Fibroblast of skin of left biceps (primary cell): ENCODE measurements at regions not wholly inside any gene's neighbourhood (a gene's known extent, or its start where the extent isn't known, plus 50 kb on each side); places are given as distances from the start of the nearest gene placed in this dataset.
"Not testable (repeated sequence)": the region's sequence is repeated elsewhere in the genome, so short reads cannot be mapped to it uniquely, and the experiment has no call there.

Source experiments
- DNase-seq, 2 experiments: peaks; one replicate each; pipeline ENCODE4 v3.0.0-alpha.2; 2013; ENCODE audit warnings: low read depth in 2 of 2

- DNase-seq, result no peak
These were observed 1011.5 kb downstream of the PCDH19 start for GRCh38 chrX:99398545-99398944.

GRCh38 chrX:99397879-99398278, 1012.2 kb downstream of the PCDH19 start:
- DNase-seq, result no peak

GRCh38 chrX:99394456-99394855, 1015.6 kb downstream of the PCDH19 start:
- no peak for DNase-seq

- no peak for DNase-seq
These were observed 1025.3 kb downstream of the PCDH19 start for GRCh38 chrX:99384594-99385374.

GRCh38 chrX:99383786-99384185, 1026.3 kb downstream of the PCDH19 start:
- DNase-seq, result no peak

GRCh38 chrX:99371976-99372595, 1038.0 kb downstream of the PCDH19 start:
- no peak for DNase-seq

GRCh38 chrX:99353412-99353811, 1056.7 kb downstream of the PCDH19 start:
- no peak for DNase-seq

GRCh38 chrX:99348256-99348655, 1061.8 kb downstream of the PCDH19 start:
- DNase-seq, result no peak

- no peak for DNase-seq
These were observed 1101.8 kb downstream of the PCDH19 start for GRCh38 chrX:99308302-99308701.

GRCh38 chrX:99305573-99305972, 1104.5 kb downstream of the PCDH19 start:
- DNase-seq, result no peak

- DNase-seq, result no peak
These were observed 1108.1 kb downstream of the PCDH19 start for GRCh38 chrX:99301990-99302389.

- DNase-seq, result no peak
These were observed 1138.4 kb downstream of the PCDH19 start for GRCh38 chrX:99271641-99272040.

GRCh38 chrX:99266255-99266654, 1143.8 kb downstream of the PCDH19 start:
- DNase-seq, result no peak

GRCh38 chrX:99248180-99248579, 1161.9 kb downstream of the PCDH19 start:
- DNase-seq, result no peak

- DNase-seq, result no peak
These were observed 1168.1 kb downstream of the PCDH19 start for GRCh38 chrX:99242001-99242400.

GRCh38 chrX:99234384-99234783, 1175.7 kb downstream of the PCDH19 start:
- not testable (repeated sequence) for DNase-seq

- DNase-seq, result no peak
These were observed 1217.7 kb downstream of the PCDH19 start for GRCh38 chrX:99192421-99192820.

- DNase-seq, result no peak
These were observed 1225.9 kb downstream of the PCDH19 start for GRCh38 chrX:99184153-99184552.

- DNase-seq, result no peak
These were observed 1237.1 kb downstream of the PCDH19 start for GRCh38 chrX:99172958-99173357.

- no peak for DNase-seq
These were observed 1267.3 kb downstream of the PCDH19 start for GRCh38 chrX:99142745-99143144.

GRCh38 chrX:99137488-99137887, 1272.6 kb downstream of the PCDH19 start:
- DNase-seq, result no peak

GRCh38 chrX:99117011-99117410, 1293.1 kb downstream of the PCDH19 start:
- DNase-seq, result no peak

- no peak for DNase-seq
These were observed 1314.0 kb downstream of the PCDH19 start for GRCh38 chrX:99095965-99096635.
